BLaER1 treated with 17β-estradiol and CSF1 and Interleukin-3, amounts not matched to agents 10 nM and 100 nM (cell line): ENCODE measurements at regions not wholly inside any gene's neighbourhood (a gene's known extent, or its start where the extent isn't known, plus 50 kb on each side); places are given as distances from the start of the nearest gene placed in this dataset.

Source experiments
- H3K27ac ChIP-seq, 11 experiments: shearing (Covaris generic); formaldehyde crosslinking; 2 replicates each; pipeline ENCODE4 v1.8.1; 2022
- H3K27me3 ChIP-seq, 11 experiments: shearing (Covaris generic); formaldehyde crosslinking; 2 replicates each; pipeline ENCODE4 v1.8.1; 2022
- H3K36me3 ChIP-seq, 11 experiments: shearing (Covaris generic); formaldehyde crosslinking; 2 replicates each; pipeline ENCODE4 v1.8.1; 2022
- H3K4me1 ChIP-seq, 10 experiments: shearing (Covaris generic); formaldehyde crosslinking; 2 replicates each; pipeline ENCODE4 v1.8.1; 2022
- H3K4me2 ChIP-seq, 11 experiments: shearing (Covaris generic); formaldehyde crosslinking; 2 replicates each; pipeline ENCODE4 v1.8.1; 2022
- H3K4me3 ChIP-seq, 10 experiments: shearing (Covaris generic); formaldehyde crosslinking; 2 replicates each; pipeline ENCODE4 v1.8.1; 2022
- H3K9ac ChIP-seq, 11 experiments: shearing (Covaris generic); formaldehyde crosslinking; 2 replicates each; pipeline ENCODE4 v1.8.1; 2022
- H3K9me3 ChIP-seq, 11 experiments: shearing (Covaris generic); formaldehyde crosslinking; replicated peaks in 1 of 11; 2 replicates each; pipeline ENCODE4 v1.8.1; 2022
- H4K20me1 ChIP-seq, 11 experiments: shearing (Covaris generic); formaldehyde crosslinking; 2 replicates each; pipeline ENCODE4 v1.8.1; 2022
- Cebpa-rat ChIP-seq, 11 experiments: shearing (Covaris generic); IDR thresholded peaks; 2 replicates each; pipeline ENCODE4 v1.8.1; 2022

DNA sequence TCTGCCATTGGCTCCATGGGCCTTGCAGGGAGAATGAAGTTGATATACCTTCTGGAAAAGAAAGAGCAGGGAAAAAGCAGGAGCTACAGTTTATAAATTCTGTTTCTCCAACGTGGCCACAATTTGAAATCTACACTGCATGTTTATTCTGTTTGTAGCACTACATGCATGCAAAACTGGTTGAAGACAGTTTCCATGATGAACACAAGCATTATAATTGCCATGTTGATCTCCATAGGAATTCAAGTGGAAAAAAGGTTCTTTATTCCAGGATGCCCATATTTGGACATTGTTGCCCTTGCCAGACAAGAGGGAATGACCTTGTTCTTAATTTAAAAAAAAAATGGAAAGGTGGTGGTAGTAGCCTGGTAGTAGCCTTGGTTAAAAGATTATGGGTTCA is 69.2 kb upstream of the PALM2AKAP2 start:
- Histone ChIP-seq H4K20me1 (no peaks in the 10 kb centered on the region), H3K4me3 (no peak overlapping the region), H3K27me3 (peaks cover 0 to 8% (median 0%) of the 10 kb centered on the region in 11 experiments; a peak in 1 of 22 replicates), H3K4me2 (no peak overlapping the region), H3K9ac (no peak overlapping the region), H3K27ac (no peak overlapping the region), H3K4me1 (peaks cover 21 to 35% (median 30%) of the 10 kb centered on the region in 10 experiments), H3K9me3 (no peaks in the 10 kb centered on the region), H3K36me3 (no peaks in the 10 kb centered on the region)
- no peak for TF ChIP-seq Cebpa-rat (IDR thresholded peaks at IDR 0.05)

DNA sequence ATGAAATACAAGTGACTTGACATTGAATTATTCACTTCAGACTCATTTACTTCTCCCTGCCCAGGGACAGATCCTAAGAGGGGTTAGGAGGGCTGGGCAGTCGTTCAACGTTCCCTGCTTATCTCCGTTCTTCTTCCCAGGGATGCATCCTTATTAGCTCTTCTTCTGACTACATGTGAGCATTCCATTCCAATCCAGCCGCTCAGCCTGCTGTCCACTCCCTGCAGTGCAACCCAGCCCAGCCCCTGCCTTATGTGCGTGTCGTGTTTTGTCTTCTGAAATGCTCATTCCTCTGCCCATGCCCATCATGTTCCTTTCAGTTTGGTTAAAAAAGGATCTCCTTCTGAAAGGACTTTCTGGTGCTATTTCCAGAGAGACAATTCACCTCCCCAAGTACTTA is 64.7 kb upstream of the PALM2AKAP2 start:
- H3K9me3 ChIP-seq: no peaks in the 10 kb centered on the region
- H3K4me1 ChIP-seq: peaks cover 15 to 22% (median 19%) of the 10 kb centered on the region in 10 experiments; a peak in 19 of 20 replicates
- no peak overlapping the region for H3K4me2 ChIP-seq
- no peaks in the 10 kb centered on the region for H4K20me1 ChIP-seq
- 0 out of 22 replicates have a peak, but pooled peaks cover 0 to 2% (median 0%) of the 10 kb centered on the region in 11 experiments for H3K27me3 ChIP-seq
- H3K4me3 ChIP-seq: no peak overlapping the region
- H3K9ac ChIP-seq: no peak overlapping the region
- no peak for TF ChIP-seq Cebpa-rat (IDR thresholded peaks at IDR 0.05)
- no peaks in the 10 kb centered on the region for H3K36me3 ChIP-seq
- no peak overlapping the region for H3K27ac ChIP-seq

DNA sequence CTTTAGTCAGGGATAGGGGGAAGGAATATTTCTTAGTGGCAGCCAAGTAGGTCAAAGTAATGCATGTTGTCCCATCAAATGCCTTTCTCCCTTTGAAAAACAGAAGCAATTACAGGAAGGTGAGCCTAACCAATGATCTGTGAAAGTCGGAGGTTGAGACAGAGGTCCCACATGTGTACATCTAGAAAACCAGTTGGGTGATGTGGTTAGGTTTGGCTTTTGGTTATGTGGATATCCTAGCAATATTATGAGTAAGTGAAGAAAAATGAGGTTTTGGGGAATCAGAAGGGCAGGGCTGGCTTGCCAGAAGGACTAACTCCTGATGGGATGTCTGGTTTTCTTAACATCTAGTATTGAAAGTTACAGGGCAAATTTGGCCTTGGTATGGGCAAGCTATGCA is 63.4 kb upstream of the PALM2AKAP2 start:
- H3K27me3 ChIP-seq: no peaks in the 10 kb centered on the region
- H3K4me3 ChIP-seq: no peak overlapping the region
- no peak for TF ChIP-seq Cebpa-rat (IDR thresholded peaks at IDR 0.05)
- H3K4me2 ChIP-seq: peak overlapping the region; percentile 24 to 73 (median 57)
- H3K4me1 ChIP-seq: peaks cover 15 to 22% (median 19%) of the 10 kb centered on the region in 10 experiments; a peak in 19 of 20 replicates
- 0 out of 22 replicates have a peak overlapping the region, but pooled peaks of 1 of the 11 experiments have one; percentile 3 for H3K9ac ChIP-seq
- no peaks in the 10 kb centered on the region for H3K36me3 ChIP-seq
- H3K9me3 ChIP-seq: no peaks in the 10 kb centered on the region
- H3K27ac ChIP-seq: peak overlapping the region in 9 of 11 experiments; percentile 12 to 66 (median 53); a peak in 14 of 22 replicates
- no peaks in the 10 kb centered on the region for H4K20me1 ChIP-seq

DNA sequence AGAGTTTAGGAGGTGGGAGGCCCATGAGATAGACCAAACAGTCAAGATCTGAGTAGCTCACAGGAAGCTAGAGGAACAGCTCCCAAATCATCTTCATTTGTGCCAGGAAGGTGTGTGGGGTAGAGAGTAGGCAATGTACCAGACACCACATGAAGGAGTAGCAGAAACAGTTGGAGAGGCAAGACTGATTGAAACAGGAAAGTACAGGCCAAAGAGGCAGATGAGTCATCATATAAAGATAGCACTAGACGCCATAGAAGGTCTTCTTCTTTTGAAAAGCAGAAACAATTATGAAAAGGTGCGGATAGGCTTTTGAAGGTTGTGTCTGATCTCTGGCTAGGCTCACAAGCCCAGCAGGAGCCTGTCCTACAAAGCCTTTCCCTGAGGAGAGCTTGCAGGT is 62.7 kb upstream of the PALM2AKAP2 start:
- Histone ChIP-seq H4K20me1 (no peaks in the 10 kb centered on the region), H3K27me3 (no peaks in the 10 kb centered on the region), H3K4me1 (peaks cover 15 to 22% (median 19%) of the 10 kb centered on the region in 10 experiments; a peak in 19 of 20 replicates), H3K27ac (peak overlapping the region in 9 of 11 experiments; percentile 21 to 66 (median 53); a peak in 16 of 22 replicates), H3K9ac (0 out of 22 replicates have a peak overlapping the region, but pooled peaks of 1 of the 11 experiments have one; percentile 16), H3K4me2 (peak overlapping the region; percentile 24 to 73 (median 57)), H3K36me3 (no peaks in the 10 kb centered on the region), H3K4me3 (no peak overlapping the region), H3K9me3 (no peaks in the 10 kb centered on the region; a peak in 2 of 22 replicates)
- no peak for TF ChIP-seq Cebpa-rat (IDR thresholded peaks at IDR 0.05)

DNA sequence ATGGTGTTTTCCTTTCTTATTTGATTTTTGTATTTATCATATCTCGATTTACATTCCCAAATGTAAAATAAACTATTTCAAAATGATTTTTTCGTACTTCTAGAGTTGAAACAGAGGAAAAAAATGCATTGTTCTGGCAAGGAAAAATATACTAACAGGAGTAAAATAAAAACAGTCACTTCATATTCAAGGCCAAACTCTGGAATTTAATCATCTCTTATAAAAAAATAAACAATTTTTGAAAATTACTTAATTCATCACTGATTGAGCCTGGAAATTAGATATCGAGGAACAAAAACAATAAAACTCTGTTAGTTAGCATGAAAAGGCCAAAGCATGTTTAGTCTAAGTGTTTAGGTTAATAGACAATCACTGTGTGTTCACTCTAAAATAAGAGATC is 61.1 kb upstream of the PALM2AKAP2 start:
- Histone ChIP-seq H3K27me3 (no peaks in the 10 kb centered on the region), H3K9me3 (no peaks in the 10 kb centered on the region; a peak in 2 of 22 replicates), H3K36me3 (no peaks in the 10 kb centered on the region), H3K9ac (no peak overlapping the region), H3K4me3 (no peak overlapping the region), H3K4me2 (no peak overlapping the region), H3K4me1 (peaks cover 15 to 22% (median 19%) of the 10 kb centered on the region in 10 experiments; a peak in 19 of 20 replicates), H3K27ac (no peak overlapping the region), H4K20me1 (no peaks in the 10 kb centered on the region)
- TF ChIP-seq Cebpa-rat (IDR thresholded peaks at IDR 0.05): no peak

DNA sequence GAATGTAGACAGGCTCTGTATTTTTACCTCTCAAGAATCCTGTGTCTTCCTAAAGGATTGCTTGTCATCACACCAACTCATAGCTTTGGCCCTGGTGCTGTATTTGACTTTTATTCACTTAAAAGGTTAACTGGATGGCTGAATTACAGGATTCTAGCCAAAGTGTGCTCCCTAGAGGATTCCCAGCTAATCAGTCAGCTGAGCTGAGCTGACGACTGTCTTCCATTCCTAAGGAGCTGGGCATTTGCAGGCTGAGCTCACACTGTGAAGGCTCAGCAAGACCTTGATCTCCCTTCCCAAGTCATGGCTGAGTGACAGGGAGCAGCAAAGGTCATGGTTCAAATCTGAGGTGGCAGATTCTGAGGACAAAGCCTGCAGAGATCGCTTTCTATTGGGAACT is 59.0 kb upstream of the PALM2AKAP2 start:
- no peaks in the 10 kb centered on the region for H3K36me3 ChIP-seq
- no peak for TF ChIP-seq Cebpa-rat (IDR thresholded peaks at IDR 0.05)
- no peak overlapping the region for H3K9ac ChIP-seq
- H4K20me1 ChIP-seq: no peaks in the 10 kb centered on the region
- H3K9me3 ChIP-seq: no peaks in the 10 kb centered on the region; a peak in 2 of 22 replicates
- peaks cover 15 to 21% (median 18%) of the 10 kb centered on the region in 10 experiments; a peak in 19 of 20 replicates for H3K4me1 ChIP-seq
- no peak overlapping the region for H3K27ac ChIP-seq
- H3K4me3 ChIP-seq: no peak overlapping the region
- no peak overlapping the region for H3K4me2 ChIP-seq
- H3K27me3 ChIP-seq: no peaks in the 10 kb centered on the region

DNA sequence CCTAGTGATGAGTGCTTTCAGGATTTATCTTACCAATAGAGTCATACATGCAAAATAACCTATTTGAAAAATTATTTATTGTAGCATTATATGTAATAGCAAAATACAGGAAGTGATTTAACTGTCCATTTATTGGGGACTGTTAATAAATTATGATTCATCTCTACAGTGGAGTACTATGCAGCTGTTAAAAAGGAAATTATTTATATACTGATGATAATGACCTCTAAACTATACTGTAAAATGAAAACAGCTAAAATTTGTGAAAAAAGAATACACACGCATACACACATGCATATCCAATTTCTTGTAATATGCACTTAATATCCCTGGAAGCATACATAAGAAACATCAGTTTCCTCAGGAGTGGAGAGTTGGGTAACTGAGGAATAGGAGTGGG is 58.0 kb upstream of the PALM2AKAP2 start:
- Histone ChIP-seq H3K9me3 (no peaks in the 10 kb centered on the region; a peak in 2 of 22 replicates), H3K9ac (no peak overlapping the region), H3K27me3 (no peaks in the 10 kb centered on the region), H3K27ac (no peak overlapping the region), H3K4me2 (no peak overlapping the region), H3K4me3 (no peak overlapping the region), H3K36me3 (no peaks in the 10 kb centered on the region), H3K4me1 (peaks cover 7 to 11% (median 9%) of the 10 kb centered on the region in 10 experiments; a peak in 18 of 20 replicates), H4K20me1 (no peaks in the 10 kb centered on the region)
- no peak for TF ChIP-seq Cebpa-rat (IDR thresholded peaks at IDR 0.05)

DNA sequence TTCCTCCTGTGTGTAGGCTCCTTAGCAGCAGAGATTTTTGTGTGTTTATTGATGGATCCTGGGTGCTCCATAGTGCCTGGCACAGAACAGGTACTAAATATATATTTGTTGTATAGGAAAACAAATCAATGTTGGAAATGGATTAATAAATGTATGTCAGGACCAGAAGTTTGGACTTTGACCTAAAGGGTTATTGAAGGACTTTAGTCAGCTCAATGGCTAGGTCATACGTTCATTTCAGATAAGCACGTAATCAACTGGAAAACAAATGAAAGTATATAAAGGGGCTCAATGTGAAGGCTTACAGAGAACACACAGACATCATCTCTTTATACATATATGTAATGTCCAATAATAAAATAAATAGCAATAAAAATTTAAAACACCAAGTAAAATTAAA is 56.2 kb upstream of the PALM2AKAP2 start:
- H3K27me3 ChIP-seq: no peaks in the 10 kb centered on the region
- H3K4me2 ChIP-seq: no peak overlapping the region
- no peaks in the 10 kb centered on the region for H3K36me3 ChIP-seq
- no peaks in the 10 kb centered on the region; a peak in 2 of 22 replicates for H3K9me3 ChIP-seq
- no peak for TF ChIP-seq Cebpa-rat (IDR thresholded peaks at IDR 0.05)
- no peaks in the 10 kb centered on the region for H4K20me1 ChIP-seq
- H3K4me1 ChIP-seq: no peaks in the 10 kb centered on the region
- no peak overlapping the region for H3K4me3 ChIP-seq
- H3K9ac ChIP-seq: no peak overlapping the region
- no peak overlapping the region for H3K27ac ChIP-seq

DNA sequence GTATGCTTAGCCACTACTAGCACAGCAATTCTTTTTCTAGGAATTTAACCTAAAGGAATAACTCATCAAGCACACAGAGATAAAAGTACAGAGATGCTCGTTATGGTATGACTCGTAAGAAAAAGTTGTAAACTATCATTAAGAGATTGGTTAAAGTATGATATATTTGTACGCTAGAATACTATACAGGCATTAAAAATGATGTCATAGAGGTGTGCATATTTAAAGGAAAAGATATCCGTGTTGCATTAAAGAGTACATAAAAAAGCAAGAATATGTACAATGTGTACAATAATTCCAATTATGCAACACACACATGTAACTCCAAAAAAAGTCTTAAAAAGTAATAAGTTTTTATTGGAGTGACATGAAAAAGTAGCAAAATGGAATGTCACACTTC is 54.5 kb upstream of the PALM2AKAP2 start:
- Histone ChIP-seq H3K27me3 (no peaks in the 10 kb centered on the region), H3K36me3 (no peaks in the 10 kb centered on the region), H3K4me2 (no peak overlapping the region), H3K9me3 (no peaks in the 10 kb centered on the region; a peak in 2 of 22 replicates), H4K20me1 (no peaks in the 10 kb centered on the region), H3K9ac (no peak overlapping the region), H3K4me1 (no peaks in the 10 kb centered on the region), H3K4me3 (no peak overlapping the region), H3K27ac (no peak overlapping the region)
- TF ChIP-seq Cebpa-rat (IDR thresholded peaks at IDR 0.05): no peak

DNA sequence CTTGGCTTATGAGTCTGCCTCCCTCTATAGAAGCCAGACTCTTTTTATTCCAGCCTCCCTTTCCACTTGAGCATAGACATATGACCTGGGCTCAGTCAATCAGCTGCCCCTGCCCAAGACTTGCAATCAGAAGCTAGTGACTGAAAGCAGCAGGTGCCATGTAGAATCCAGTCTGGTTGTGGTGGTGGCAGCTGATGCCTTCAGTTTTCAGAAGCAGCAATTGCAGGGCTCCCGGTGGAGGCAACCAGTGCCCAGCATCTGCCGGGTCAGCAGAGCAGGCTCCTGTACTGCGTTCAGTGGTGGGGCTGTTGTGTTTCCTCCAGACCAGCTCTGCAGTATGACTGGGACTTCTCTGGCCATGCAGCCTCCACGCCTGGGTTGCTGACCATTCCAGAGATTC is 53.9 kb upstream of the PALM2AKAP2 start:
- H3K27ac ChIP-seq: no peak overlapping the region
- H3K4me1 ChIP-seq: no peaks in the 10 kb centered on the region
- no peaks in the 10 kb centered on the region; a peak in 2 of 22 replicates for H3K9me3 ChIP-seq
- no peaks in the 10 kb centered on the region for H3K27me3 ChIP-seq
- no peaks in the 10 kb centered on the region for H3K36me3 ChIP-seq
- TF ChIP-seq Cebpa-rat (IDR thresholded peaks at IDR 0.05): no peak
- H3K4me2 ChIP-seq: no peak overlapping the region
- no peak overlapping the region for H3K9ac ChIP-seq
- no peaks in the 10 kb centered on the region for H4K20me1 ChIP-seq
- H3K4me3 ChIP-seq: no peak overlapping the region
